ENCODE measurements at regions not wholly inside any gene's neighbourhood (a gene's known extent, or its start where the extent isn't known, plus 50 kb on each side); places are given as distances from the start of the nearest gene placed in this dataset.

GRCh38 chr2:23203383-23203782, 181.6 kb upstream of the KLHL29 start:
- H3K9me3 ChIP-seq, result no peaks in the 10 kb centered on the region
- FAIRE-seq, result no peak
- intact Hi-C loops (cut with DNase I), result no loop called here
- H3K4me3 ChIP-seq, result no peak overlapping the region
- H3K27ac ChIP-seq, result no peak overlapping the region
- no peaks in the 10 kb centered on the region for H3K36me3 ChIP-seq
- no peaks in the 10 kb centered on the region for H3K27me3 ChIP-seq
- DNase-seq, result no peak
- ATAC-seq, result no peak
- TF ChIP-seq CTCF (IDR thresholded peaks at IDR 0.05), result no peak
- H3K4me1 ChIP-seq, result no peaks in the 10 kb centered on the region

GRCh38 chr2:23204685-23205242, 180.2 kb upstream of the KLHL29 start:
- no peak overlapping the region for H3K4me3 ChIP-seq
- intact Hi-C loops (cut with DNase I), result no loop called here
- WGBS, 2 donors, result 45 to 55% methylated on average over 1 of the region's 1 CpG
- TF ChIP-seq CTCF (IDR thresholded peaks at IDR 0.05), result no peak
- no peak for ATAC-seq
- no peak overlapping the region for H3K27ac ChIP-seq
- no peaks in the 10 kb centered on the region for H3K36me3 ChIP-seq
- H3K27me3 ChIP-seq, result no peaks in the 10 kb centered on the region
- FAIRE-seq, result no peak
- no peak for DNase-seq
- no peaks in the 10 kb centered on the region for H3K9me3 ChIP-seq
- H3K4me1 ChIP-seq, result no peaks in the 10 kb centered on the region

GRCh38 chr2:23206650-23207049, 178.3 kb upstream of the KLHL29 start:
- no peak for FAIRE-seq

GRCh38 chr2:23207871-23208270, 177.1 kb upstream of the KLHL29 start:
- H3K36me3 ChIP-seq, result no peaks in the 10 kb centered on the region
- peak in 3 of 4 donors; percentile 22 to 27 (median 23) for ATAC-seq
- no peaks in the 10 kb centered on the region for H3K27me3 ChIP-seq
- no peak for TF ChIP-seq CTCF (IDR thresholded peaks at IDR 0.05)
- H3K27ac ChIP-seq, result no peak overlapping the region
- no peak for FAIRE-seq
- no peak overlapping the region for H3K4me3 ChIP-seq
- peaks cover 0 to 4% (median 0%) of the 10 kb centered on the region in 3 donors for H3K4me1 ChIP-seq
- H3K9me3 ChIP-seq, result no peaks in the 10 kb centered on the region
- intact Hi-C loops (cut with DNase I), result no loop called here
- 28 to 29% methylated on average over 5 of the region's 5 CpGs for WGBS, 2 donors
- DNase-seq, result no peak

More at GRCh38 chr2:23206650-23207049, 178.3 kb upstream of the KLHL29 start:
- Histone ChIP-seq H3K27me3 (no peaks in the 10 kb centered on the region), H3K4me1 (peaks cover 0 to 2% (median 0%) of the 10 kb centered on the region in 3 donors), H3K9me3 (no peaks in the 10 kb centered on the region), H3K27ac (no peak overlapping the region), H3K4me3 (no peak overlapping the region), H3K36me3 (no peaks in the 10 kb centered on the region)
- no peak for TF ChIP-seq CTCF (IDR thresholded peaks at IDR 0.05)
- 69 to 91% methylated on average over 8 of the region's 8 CpGs for WGBS, 2 donors
- no peak for DNase-seq
- intact Hi-C loops (cut with DNase I), result no loop called here
- no peak for ATAC-seq

GRCh38 chr2:23208339-23208738, 176.6 kb upstream of the KLHL29 start:
- Histone ChIP-seq H3K36me3 (no peaks in the 10 kb centered on the region), H3K4me3 (no peak overlapping the region), H3K27me3 (no peaks in the 10 kb centered on the region), H3K27ac (no peak overlapping the region), H3K9me3 (no peaks in the 10 kb centered on the region), H3K4me1 (peaks cover 0 to 4% (median 0%) of the 10 kb centered on the region in 3 donors)
- 35 to 43% methylated on average over 2 of the region's 2 CpGs for WGBS, 2 donors
- no peak for FAIRE-seq
- no peak for TF ChIP-seq CTCF (IDR thresholded peaks at IDR 0.05)
- ATAC-seq, result peak in 1 of 4 donors; percentile 32
- intact Hi-C loops (cut with DNase I), result no loop called here
- no peak for DNase-seq

All from pancreas (tissue), 10 donors.